H9 (cell line): ENCODE measurements at regions not wholly inside any gene's neighbourhood (a gene's known extent, or its start where the extent isn't known, plus 50 kb on each side); places are given as distances from the start of the nearest gene placed in this dataset.
"Not testable (repeated sequence)": the region's sequence is repeated elsewhere in the genome, so short reads cannot be mapped to it uniquely, and the experiment has no call there.

Experiments
- DNase-seq: peaks from one replicate; pipeline ENCODE4 v3.0.0-alpha.2; 2017
- H2AFZ ChIP-seq: one replicate; pipeline ENCODE4 v1.6.1; 2013; ENCODE audit warnings: mild to moderate bottlenecking, low read length, control low read depth, moderate library complexity
- H2AK5ac ChIP-seq: 2 replicates; pipeline ENCODE4 v1.6.1; 2013; ENCODE audit warnings: low read length, control low read depth, mixed read lengths; ENCODE audit not compliant: insufficient read length
- H2BK120ac ChIP-seq: one replicate; pipeline ENCODE4 v1.6.1; 2013; ENCODE audit warnings: low read depth, mild to moderate bottlenecking, low read length, control low read depth, inconsistent platforms; ENCODE audit not compliant: poor library complexity, severe bottlenecking
- H2BK12ac ChIP-seq: 2 replicates; pipeline ENCODE4 v1.6.1; 2013; ENCODE audit warnings: low read length, control low read depth, mixed read lengths, low read depth; ENCODE audit not compliant: insufficient read length
- H2BK15ac ChIP-seq: 2 replicates; pipeline ENCODE4 v1.6.1; 2013; ENCODE audit warnings: low read depth, low read length, control low read depth
- H2BK20ac ChIP-seq: one replicate; pipeline ENCODE4 v1.6.1; 2013; ENCODE audit warnings: low read depth, mild to moderate bottlenecking, low read length, control low read depth, inconsistent platforms; ENCODE audit not compliant: poor library complexity, severe bottlenecking
- H2BK5ac ChIP-seq: 2 replicates; pipeline ENCODE4 v1.6.1; 2013; ENCODE audit warnings: low read length, control low read depth, mixed read lengths; ENCODE audit not compliant: insufficient read length
- H3K14ac ChIP-seq: 2 replicates; pipeline ENCODE4 v1.6.1; 2013; ENCODE audit warnings: low read length, control low read depth; ENCODE audit not compliant: insufficient read depth
- H3K18ac ChIP-seq: 2 replicates; pipeline ENCODE4 v1.6.1; 2013; ENCODE audit warnings: low read depth, mild to moderate bottlenecking, mixed read lengths, low read length, control low read depth; ENCODE audit not compliant: insufficient read length
- H3K23ac ChIP-seq: 2 replicates; pipeline ENCODE4 v1.6.1; 2013; ENCODE audit warnings: low read length, control low read depth, mixed read lengths, low read depth; ENCODE audit not compliant: insufficient read length
- H3K23me2 ChIP-seq: 2 replicates; pipeline ENCODE4 v1.6.1; 2013; ENCODE audit warnings: low read depth, mild to moderate bottlenecking, mixed read lengths, low read length, control low read depth; ENCODE audit not compliant: insufficient read length, poor library complexity, severe bottlenecking
- H3K27ac ChIP-seq: 2 replicates; pipeline ENCODE4 v1.5.1; 2013; ENCODE audit warnings: low read length, control low read depth, mixed read lengths, low read depth; ENCODE audit not compliant: insufficient read length
- H3K27me3 ChIP-seq: 2 replicates; pipeline ENCODE4 v1.6.1; 2013; ENCODE audit warnings: low read length, control low read depth, inconsistent platforms; ENCODE audit not compliant: insufficient read depth
- H3K4ac ChIP-seq: 2 replicates; pipeline ENCODE4 v1.6.1; 2013; ENCODE audit warnings: low read depth, mild to moderate bottlenecking, control low read depth, inconsistent platforms, low read length, moderate library complexity
- H3K4me1 ChIP-seq: 2 replicates; pipeline ENCODE4 v1.6.1; 2013; ENCODE audit warnings: low read length, control low read depth, inconsistent platforms; ENCODE audit not compliant: insufficient read depth
- H3K4me2 ChIP-seq: 2 replicates; pipeline ENCODE4 v1.6.1; 2013; ENCODE audit warnings: low read length, control low read depth, mixed read lengths; ENCODE audit not compliant: insufficient read length, insufficient read depth
- H3K56ac ChIP-seq: 2 replicates; pipeline ENCODE4 v1.6.1; 2013; ENCODE audit warnings: low read depth, mild to moderate bottlenecking, mixed read lengths, low read length, control low read depth; ENCODE audit not compliant: insufficient read length
- H3K79me1 ChIP-seq: 2 replicates; pipeline ENCODE4 v1.6.1; 2013; ENCODE audit warnings: low read depth, mild to moderate bottlenecking, moderate library complexity, low read length, control low read depth, inconsistent platforms; ENCODE audit not compliant: insufficient read depth, poor library complexity, severe bottlenecking
- H3K79me2 ChIP-seq: 2 replicates; pipeline ENCODE4 v1.6.1; 2013; ENCODE audit warnings: low read length, control low read depth, inconsistent platforms; ENCODE audit not compliant: insufficient read depth
- H3K9ac ChIP-seq: 2 replicates; pipeline ENCODE4 v1.6.1; 2013; ENCODE audit warnings: low read length, control low read depth, mixed read lengths; ENCODE audit not compliant: insufficient read length; ENCODE audit errors: extremely low read depth
- H3K9me3 ChIP-seq: one replicate; pipeline ENCODE4 v1.6.1; 2013; ENCODE audit warnings: low read depth, low read length, inconsistent platforms; ENCODE audit not compliant: control insufficient read depth
- H3T11ph ChIP-seq: one replicate; pipeline ENCODE4 v1.6.1; 2013; ENCODE audit warnings: mild to moderate bottlenecking, low read length, control low read depth, inconsistent platforms
- H4K20me1 ChIP-seq: one replicate; pipeline ENCODE4 v1.6.1; 2013; ENCODE audit not compliant: control insufficient read depth, insufficient read length, insufficient read depth
- H4K5ac ChIP-seq: 2 replicates; pipeline ENCODE4 v1.6.1; 2013; ENCODE audit warnings: low read depth, mild to moderate bottlenecking, mixed read lengths, low read length, control low read depth; ENCODE audit not compliant: insufficient read length
- H4K8ac ChIP-seq: replicated peaks from 2 replicates; pipeline ENCODE4 v1.6.1; 2013; ENCODE audit warnings: low read length, control low read depth, mixed read lengths, low read depth; ENCODE audit not compliant: insufficient read length
- H4K91ac ChIP-seq: 2 replicates; pipeline ENCODE4 v1.6.1; 2013; ENCODE audit warnings: low read depth, mild to moderate bottlenecking, moderate library complexity, mixed read lengths, low read length, control low read depth; ENCODE audit not compliant: insufficient read length
- H3K27ac Mint-ChIP-seq, 3 experiments: 2 replicates in 2 of 3; 3 replicates in 1 of 3; pipeline ENCODE4 v1.8.0; 2020 to 2021; ENCODE audit warnings: mixed read lengths in 3 of 3, mild to moderate bottlenecking in 1 of 3, moderate library complexity in 1 of 3
- H3K27me3 Mint-ChIP-seq: 2 replicates; pipeline ENCODE4 v1.8.0; 2021; ENCODE audit warnings: low read depth, mild to moderate bottlenecking, moderate library complexity, mixed read lengths
- H3K36me3 Mint-ChIP-seq, 3 experiments: 2 replicates in 2 of 3; 3 replicates in 1 of 3; pipeline ENCODE4 v1.8.0; 2020 to 2021; ENCODE audit warnings: low read depth in 3 of 3, mixed read lengths in 3 of 3; ENCODE audit not compliant: insufficient read depth in 1 of 3
- H3K4me1 Mint-ChIP-seq, 2 experiments: 2 replicates each; pipeline ENCODE4 v1.8.0; 2020; ENCODE audit warnings: mixed read lengths in 2 of 2
- H3K4me3 Mint-ChIP-seq, 2 experiments: 2 replicates in 1 of 2; 3 replicates in 1 of 2; pipeline ENCODE4 v1.8.0; 2020 to 2021; ENCODE audit warnings: mild to moderate bottlenecking in 2 of 2, mixed read lengths in 2 of 2, moderate library complexity in 1 of 2
- H3K9me3 Mint-ChIP-seq, 2 experiments: 2 replicates in 1 of 2; 3 replicates in 1 of 2; pipeline ENCODE4 v1.8.0; 2020; ENCODE audit warnings: mild to moderate bottlenecking in 2 of 2, mixed read lengths in 2 of 2, moderate library complexity in 1 of 2
- WGBS: extraction: QIAGEN DNeasy Blood & Tissue Kit; methylation state at CpG from one replicate; pipeline ENCODE4 v1.1.7; 2013; ENCODE audit warnings: missing lambda C conversion rate, low lambda C conversion rate, mixed read lengths; ENCODE audit not compliant: insufficient read length; ENCODE audit errors: extremely low coverage; 5-methylcytosine and 5-hydroxymethylcytosine counted together

- not testable (repeated sequence) for H2AFZ ChIP-seq, H3K36me3 Mint-ChIP-seq, H3K14ac ChIP-seq, H2AK5ac ChIP-seq, H3K27ac ChIP-seq, H3K4me1 ChIP-seq, H2BK120ac ChIP-seq, H3K4me3 Mint-ChIP-seq, H3K9me3 ChIP-seq, H3K18ac ChIP-seq, H4K20me1 ChIP-seq, H3K4me1 Mint-ChIP-seq, H3K9ac ChIP-seq, H3K9me3 Mint-ChIP-seq, H3K79me1 ChIP-seq, H2BK5ac ChIP-seq, H3K23me2 ChIP-seq, H2BK20ac ChIP-seq, DNase-seq, H3K4ac ChIP-seq, H4K5ac ChIP-seq, H3K27ac Mint-ChIP-seq, H3K56ac ChIP-seq, H4K8ac ChIP-seq, H3K27me3 ChIP-seq, H3K79me2 ChIP-seq, H2BK15ac ChIP-seq, H3T11ph ChIP-seq, H2BK12ac ChIP-seq, H4K91ac ChIP-seq, H3K23ac ChIP-seq, H3K4me2 ChIP-seq
- H3K27me3 Mint-ChIP-seq: peaks cover 15% of the 10 kb centered on the region; the same call in 1 of the 2 replicates
- no CpG with 5 or more reads among the region's 3 CpGs for WGBS
Measured at GRCh38 chr7:51397608-51398007, 81.0 kb upstream of the COBL start.

DNA sequence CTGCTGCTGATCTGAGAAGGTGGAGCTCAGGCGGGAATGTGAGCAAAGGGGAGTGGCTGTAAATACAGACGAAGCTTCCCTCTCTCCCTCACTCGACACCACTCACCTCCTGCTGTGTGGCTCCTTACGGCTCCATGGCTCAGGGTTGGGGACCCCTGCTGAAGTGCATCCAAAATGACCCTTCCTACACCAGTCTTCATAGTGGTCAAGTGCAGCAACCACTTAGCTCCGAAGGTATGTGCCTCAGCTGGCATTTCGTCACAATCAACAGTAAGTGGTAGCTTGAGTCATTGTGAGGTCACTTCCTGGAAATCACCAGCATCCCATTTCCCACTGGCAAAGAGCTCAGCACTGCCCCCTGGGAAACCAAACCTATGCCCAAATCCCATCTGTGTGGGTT lies 76.4 kb upstream of the COBL start:
- not testable (repeated sequence) for H3K27me3 ChIP-seq, H2AFZ ChIP-seq, H3K79me2 ChIP-seq, H2BK120ac ChIP-seq, H3K4me2 ChIP-seq, H3K23ac ChIP-seq, H3K4me3 Mint-ChIP-seq, H3K56ac ChIP-seq, H3K4ac ChIP-seq, H4K5ac ChIP-seq, H2BK20ac ChIP-seq, H2BK12ac ChIP-seq, H4K8ac ChIP-seq, H2BK15ac ChIP-seq, H4K20me1 ChIP-seq, H3T11ph ChIP-seq, DNase-seq, H3K79me1 ChIP-seq, H3K27ac ChIP-seq, H3K27ac Mint-ChIP-seq, H3K4me1 Mint-ChIP-seq, H3K9me3 Mint-ChIP-seq, H3K27me3 Mint-ChIP-seq, H4K91ac ChIP-seq, H2BK5ac ChIP-seq, H3K23me2 ChIP-seq, H3K9me3 ChIP-seq, H2AK5ac ChIP-seq, H3K36me3 Mint-ChIP-seq, H3K14ac ChIP-seq, H3K4me1 ChIP-seq, H3K18ac ChIP-seq, H3K9ac ChIP-seq
- WGBS: no CpG with 5 or more reads among the region's 6 CpGs
